Fibroblast of mammary gland (primary cell): ENCODE measurements at regions not wholly inside any gene's neighbourhood (a gene's known extent, or its start where the extent isn't known, plus 50 kb on each side); places are given as distances from the start of the nearest gene placed in this dataset.
"Not testable (repeated sequence)": the region's sequence is repeated elsewhere in the genome, so short reads cannot be mapped to it uniquely, and the experiment has no call there.

Experiments
- DNase-seq: peaks from one replicate; pipeline ENCODE4 v3.0.0-alpha.2; 2010; ENCODE audit warnings: low read depth
- H3K4me3 ChIP-seq: 2 replicates; pipeline ENCODE4 v1.5.1; 2011; ENCODE audit warnings: low read depth, mild to moderate bottlenecking, low read length, moderate library complexity; ENCODE audit not compliant: control insufficient read depth
- CTCF ChIP-seq: conservative IDR thresholded peaks from 2 replicates; pipeline ENCODE4 v1.5.1; 2011; ENCODE audit warnings: low read depth, low read length, inconsistent platforms; ENCODE audit not compliant: control insufficient read depth, insufficient read depth

GRCh38 chr3:157914882-157915281 lies 191.3 kb downstream of the SHOX2 start:
- peak; percentile 28 for DNase-seq

GRCh38 chr3:157913741-157914150 lies 192.5 kb downstream of the SHOX2 start:
- TF ChIP-seq CTCF, result no peak
- no peak overlapping the region for H3K4me3 ChIP-seq
- peak; percentile 68 for DNase-seq

More at GRCh38 chr3:157914882-157915281, 191.3 kb downstream of the SHOX2 start:
- TF ChIP-seq CTCF, result no peak
- H3K4me3 ChIP-seq, result no peak overlapping the region

- DNase-seq, result peak; percentile 63
- no peak for TF ChIP-seq CTCF
- no peak overlapping the region for H3K4me3 ChIP-seq
Measured at GRCh38 chr3:157912514-157913451, 193.4 kb downstream of the SHOX2 start.

- DNase-seq, result peak; percentile 50
- TF ChIP-seq CTCF, result peak; percentile 40
Measured at GRCh38 chr3:157906627-157907026, 199.6 kb downstream of the SHOX2 start.

GRCh38 chr3:157905885-157906284 lies 200.3 kb downstream of the SHOX2 start:
- no peak overlapping the region for H3K4me3 ChIP-seq
- no peak for DNase-seq
- TF ChIP-seq CTCF, result no peak

More at GRCh38 chr3:157906627-157907026, 199.6 kb downstream of the SHOX2 start:
- H3K4me3 ChIP-seq, result no peak overlapping the region

- not testable (repeated sequence) for H3K4me3 ChIP-seq, DNase-seq
Measured at GRCh38 chr3:157902680-157903079, 203.5 kb downstream of the SHOX2 start.

- peak; percentile 19 for DNase-seq
- peak; percentile 12 for TF ChIP-seq CTCF
- H3K4me3 ChIP-seq, result no peak overlapping the region
Measured at GRCh38 chr3:157888040-157888439, 218.2 kb downstream of the SHOX2 start.
